ENCODE measurements at regions not wholly inside any gene's neighbourhood (a gene's known extent, or its start where the extent isn't known, plus 50 kb on each side); places are given as distances from the start of the nearest gene placed in this dataset.

DNA sequence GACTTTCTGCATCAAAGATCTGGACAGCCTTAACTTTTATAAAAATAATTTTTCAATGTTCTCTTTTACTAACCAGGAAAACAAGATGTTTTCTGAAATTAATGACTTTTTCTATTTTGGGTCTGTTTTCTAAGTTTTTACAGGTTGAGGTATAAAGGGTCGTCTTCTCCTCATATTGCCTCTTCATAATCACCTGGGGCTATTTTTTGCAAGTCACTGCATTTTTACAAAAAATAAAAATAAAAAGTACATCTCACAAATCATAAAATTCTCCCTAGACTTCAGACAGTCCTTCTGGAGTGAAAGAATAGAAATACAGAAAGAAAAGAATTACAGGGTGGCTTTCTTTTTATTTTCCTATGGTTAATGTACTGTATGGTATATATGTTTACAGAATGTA is 168.5 kb downstream of the PALM2AKAP2 start:
- Mint-ChIP-seq H3K9me3 (no peaks in the 10 kb centered on the region), H3K36me3 (ENCODE audit: low read depth) (no peaks in the 10 kb centered on the region), H3K27me3 (no peaks in the 10 kb centered on the region), H3K4me1 (ENCODE audit: low read depth) (peaks cover 11% of the 10 kb centered on the region), H3K4me3 (no peak overlapping the region), H3K27ac (no peak overlapping the region)
- DNase-seq (no peak), ATAC-seq (no peak)
- ChIA-PET POLR2A (no interaction called here), CTCF (no interaction called here)
- intact Hi-C loops (cut with micrococcal nuclease) = no loop called here
- no peak for TF ChIP-seq CTCF (IDR thresholded peaks at IDR 0.05)

GRCh38 chr9:109950710-109951443 is 170.9 kb downstream of the PALM2AKAP2 start:
- ATAC-seq (peak; percentile 49), DNase-seq (peak; percentile 14)
- peaks cover 11% of the 10 kb centered on the region for H3K4me1 Mint-ChIP-seq (ENCODE audit: low read depth)
- TF ChIP-seq CTCF (IDR thresholded peaks at IDR 0.05) = no peak
- no peaks in the 10 kb centered on the region for H3K27me3 Mint-ChIP-seq
- H3K36me3 Mint-ChIP-seq (ENCODE audit: low read depth) = no peaks in the 10 kb centered on the region
- no peak overlapping the region for H3K4me3 Mint-ChIP-seq
- intact Hi-C loops (cut with micrococcal nuclease) = no loop called here
- ChIA-PET CTCF (interaction anchor here (0.6 to 1.2 kb wide), 2 partner anchors 17 to 96 kb away, joined by 3 to 4 read pairs; no protein-coding TSS in a partner anchor), POLR2A (interaction anchor here (1.0 kb wide), 1 partner anchor 16 kb away, joined by 5 read pairs; no protein-coding TSS in a partner anchor)
- H3K27ac Mint-ChIP-seq = no peak overlapping the region
- no peaks in the 10 kb centered on the region for H3K9me3 Mint-ChIP-seq

- no peak for TF ChIP-seq CTCF (IDR thresholded peaks at IDR 0.05)
- intact Hi-C loops (cut with micrococcal nuclease) = no loop called here
- DNase-seq = no peak
- Mint-ChIP-seq H3K36me3 (ENCODE audit: low read depth) (no peaks in the 10 kb centered on the region), H3K27ac (no peak overlapping the region), H3K27me3 (no peaks in the 10 kb centered on the region), H3K9me3 (no peaks in the 10 kb centered on the region), H3K4me1 (ENCODE audit: low read depth) (peaks cover 11% of the 10 kb centered on the region), H3K4me3 (no peak overlapping the region)
- POLR2A ChIA-PET = interaction anchor here (0.6 kb wide), 1 partner anchor 15 kb away, joined by 3 read pairs; no protein-coding TSS in a partner anchor
- ATAC-seq = no peak
- CTCF ChIA-PET = interaction anchor here (0.6 kb wide), 1 partner anchor 483 kb away, joined by 3 read pairs; no protein-coding TSS in a partner anchor
These were observed 173.3 kb downstream of the PALM2AKAP2 start for GRCh38 chr9:109953300-109953699.

DNA sequence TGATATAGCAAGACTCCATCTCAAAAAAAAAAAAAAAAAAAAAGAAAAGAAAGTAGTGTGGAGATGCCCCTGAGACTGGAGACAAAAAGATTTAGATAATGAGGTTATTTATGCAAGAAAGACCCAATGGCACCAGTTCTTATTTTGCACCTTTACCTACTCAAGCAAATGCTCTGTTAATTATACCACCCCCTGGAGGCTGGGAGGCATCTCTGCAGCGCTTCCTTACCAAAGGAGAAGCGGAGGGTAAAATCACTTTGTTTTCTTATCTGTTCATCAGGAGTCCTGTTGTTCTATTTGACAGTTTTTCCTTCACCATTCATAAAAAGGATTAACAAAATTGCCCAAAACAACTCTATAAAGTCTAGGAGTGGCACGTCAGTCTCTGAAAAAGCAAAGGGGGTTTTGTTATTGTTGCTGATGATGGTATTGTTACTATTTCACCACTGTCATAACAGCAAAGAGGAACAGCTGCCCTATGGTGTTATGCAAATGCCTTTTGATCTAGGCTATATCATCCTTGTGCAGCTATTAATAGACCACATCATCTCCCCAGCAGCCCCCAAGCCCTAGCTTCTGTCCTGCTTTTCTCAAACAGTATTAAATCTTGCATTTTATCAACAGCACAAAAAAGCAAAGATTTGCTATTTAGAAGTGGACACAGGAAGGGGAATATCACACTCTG is 174.0 kb downstream of the PALM2AKAP2 start:
- Mint-ChIP-seq H3K9me3 (no peaks in the 10 kb centered on the region), H3K4me3 (no peak overlapping the region), H3K36me3 (ENCODE audit: low read depth) (no peaks in the 10 kb centered on the region), H3K27ac (no peak overlapping the region), H3K4me1 (ENCODE audit: low read depth) (peaks cover 11% of the 10 kb centered on the region), H3K27me3 (no peaks in the 10 kb centered on the region)
- peak; percentile 46 for TF ChIP-seq CTCF (IDR thresholded peaks at IDR 0.05)
- DNase-seq = no peak
- ChIA-PET POLR2A (no interaction called here), CTCF (interaction anchor here (1.1 to 1.2 kb wide), 2 partner anchors 9 kb away, joined by 3 read pairs; no protein-coding TSS in a partner anchor)
- no peak for ATAC-seq
- intact Hi-C loops (cut with micrococcal nuclease) = no loop called here

Data from activated CD8-positive, alpha-beta T cell treated with anti-CD3 and anti-CD28 coated beads for 36 hours (primary cell).